Neural cell (in vitro differentiated cells): ENCODE measurements at regions not wholly inside any gene's neighbourhood (a gene's known extent, or its start where the extent isn't known, plus 50 kb on each side); places are given as distances from the start of the nearest gene placed in this dataset.

Experiments
- H2AFZ ChIP-seq: fragments of 200-600, 300-800 bp; sonication (generic), shearing (Covaris generic); 2 replicates; pipeline ENCODE4 v1.6.0; 2014; ENCODE audit warnings: low read depth, mild to moderate bottlenecking, antibody characterized with exemption, low read length, moderate library complexity
- H3F3A ChIP-seq: fragments of 200-600 bp; shearing (Covaris generic); 2 replicates; pipeline ENCODE4 v1.6.1; 2016; ENCODE audit warnings: mild to moderate bottlenecking, moderate library complexity, mixed read lengths, antibody characterized with exemption, low read length; ENCODE audit not compliant: insufficient read depth, poor library complexity, severe bottlenecking
- H3K27ac ChIP-seq: fragments of 200-600, 300-800 bp; sonication (generic), shearing (Covaris generic); 2 replicates; pipeline ENCODE4 v1.5.1; 2014; ENCODE audit warnings: mild to moderate bottlenecking, low read length, moderate library complexity
- H3K27me3 ChIP-seq: fragments of 300-800, 200-600 bp; sonication (generic), shearing (Covaris generic); 2 replicates; pipeline ENCODE4 v1.6.0; 2014; ENCODE audit warnings: mild to moderate bottlenecking, low read depth, low read length, moderate library complexity; ENCODE audit not compliant: insufficient read depth
- H3K36me3 ChIP-seq: fragments of 300-800, 200-600 bp; sonication (generic), shearing (Covaris generic); 2 replicates; pipeline ENCODE4 v1.5.1; 2014; ENCODE audit warnings: mild to moderate bottlenecking, antibody characterized with exemption, low read length, moderate library complexity; ENCODE audit not compliant: insufficient read depth
- H3K4me2 ChIP-seq: fragments of 300-800, 200-600 bp; sonication (generic), shearing (Covaris generic); 2 replicates; pipeline ENCODE4 v1.6.0; 2014; ENCODE audit warnings: mild to moderate bottlenecking, low read length
- H3K4me3 ChIP-seq: fragments of 300-800, 200-600 bp; sonication (generic), shearing (Covaris generic); 2 replicates; pipeline ENCODE4 v1.5.1; 2014; ENCODE audit warnings: mild to moderate bottlenecking, low read length, moderate library complexity
- H3K79me2 ChIP-seq: fragments of 200-600 bp; shearing (Covaris generic); replicated peaks from 2 replicates; pipeline ENCODE4 v1.6.0; 2014; ENCODE audit warnings: mild to moderate bottlenecking, low read length, moderate library complexity; ENCODE audit not compliant: insufficient read depth
- H3K9ac ChIP-seq: fragments of 300-800, 200-600 bp; sonication (generic), shearing (Covaris generic); 2 replicates; pipeline ENCODE4 v1.6.1; 2016; ENCODE audit warnings: mild to moderate bottlenecking, low read length, mixed read lengths
- H3K9me2 ChIP-seq: fragments of 200-600 bp; shearing (Covaris generic); 2 replicates; pipeline ENCODE4 v1.6.1; 2016; ENCODE audit warnings: mild to moderate bottlenecking, low read length, mixed read lengths; ENCODE audit not compliant: insufficient read depth
- H3K9me3 ChIP-seq: fragments of 200-600, 300-800 bp; sonication (generic), shearing (Covaris generic); 2 replicates; pipeline ENCODE4 v1.6.1; 2016; ENCODE audit warnings: mild to moderate bottlenecking, mixed run types, low read length, moderate library complexity, mixed read lengths
- H4K20me1 ChIP-seq: fragments of 200-600 bp; shearing (Covaris generic); 2 replicates; pipeline ENCODE4 v1.6.1; 2016; ENCODE audit warnings: mild to moderate bottlenecking, mixed run types; ENCODE audit not compliant: insufficient read depth
- CTCF ChIP-seq: fragments of 450-650 bp; IDR thresholded peaks from 2 replicates; pipeline ENCODE4 v1.5.1; 2014; ENCODE audit warnings: antibody characterized with exemption, mild to moderate bottlenecking, moderate library complexity; ENCODE audit not compliant: poor library complexity, severe bottlenecking
- EP300 ChIP-seq: fragments of 450-650 bp; conservative IDR thresholded peaks from 2 replicates; pipeline ENCODE4 v1.6.1; 2014; ENCODE audit warnings: antibody characterized with exemption, mild to moderate bottlenecking, moderate library complexity; ENCODE audit not compliant: poor library complexity, severe bottlenecking
- EZH2 ChIP-seq: fragments of 200-600, 300-800 bp; shearing (Covaris generic), sonication (generic); IDR thresholded peaks from 2 replicates; pipeline ENCODE4 v1.6.1; 2014; ENCODE audit warnings: antibody characterized with exemption, low read length, borderline replicate concordance, mild to moderate bottlenecking; ENCODE audit not compliant: insufficient read depth, poor library complexity, severe bottlenecking
- MXI1 ChIP-seq: fragments of 450-650 bp; conservative IDR thresholded peaks from 2 replicates; pipeline ENCODE4 v1.6.1; 2014; ENCODE audit warnings: antibody characterized with exemption, mild to moderate bottlenecking; ENCODE audit not compliant: poor library complexity, severe bottlenecking
- POLR2AphosphoS5 ChIP-seq: IDR thresholded peaks from 2 replicates; pipeline ENCODE4 v1.6.1; 2012
- RAD21 ChIP-seq: fragments of 450-650 bp; conservative IDR thresholded peaks from 2 replicates; pipeline ENCODE4 v1.6.1; 2014; ENCODE audit warnings: antibody characterized with exemption, mild to moderate bottlenecking, moderate library complexity
- REST ChIP-seq: IDR thresholded peaks from 2 replicates; pipeline ENCODE4 v1.6.1; 2012; ENCODE audit warnings: borderline replicate concordance
- SMC3 ChIP-seq: fragments of 450-650 bp; conservative IDR thresholded peaks from 2 replicates; pipeline ENCODE4 v1.6.1; 2014; ENCODE audit warnings: antibody characterized with exemption, mild to moderate bottlenecking, moderate library complexity; ENCODE audit not compliant: poor library complexity
- TAF1 ChIP-seq: IDR thresholded peaks from 2 replicates; pipeline ENCODE4 v1.6.1; 2012; ENCODE audit warnings: low read depth

DNA sequence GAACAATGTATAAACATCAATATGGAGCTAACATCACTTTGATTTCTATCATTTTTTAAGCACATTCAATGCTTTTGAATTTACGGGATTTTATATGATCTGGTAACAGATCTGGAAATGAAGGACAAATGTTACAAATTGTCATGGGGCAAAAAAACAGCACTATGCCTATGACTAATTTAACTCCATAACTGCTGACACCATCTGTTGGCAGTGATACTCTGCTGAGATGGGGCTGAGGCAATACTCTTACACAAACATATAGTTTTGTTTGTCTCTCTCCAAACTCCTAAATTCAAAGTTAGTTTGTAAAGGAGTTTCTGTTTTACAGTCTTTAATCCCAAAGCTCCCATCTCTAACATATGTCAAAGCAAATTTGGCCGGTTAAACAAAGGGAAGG lies 132.5 kb upstream of the FER start:
- Histone ChIP-seq H3K4me3 (no peak overlapping the region), H3K9ac (no peak overlapping the region), H3K4me2 (no peak overlapping the region), H3K79me2 (no peaks in the 10 kb centered on the region), H3K36me3 (no peaks in the 10 kb centered on the region), H3K9me3 (no peaks in the 10 kb centered on the region), H4K20me1 (no peaks in the 10 kb centered on the region), H3K9me2 (no peaks in the 10 kb centered on the region), H3K27ac (no peak overlapping the region), H3F3A (no peaks in the 10 kb centered on the region), H3K27me3 (no peaks in the 10 kb centered on the region), H2AFZ (no peak overlapping the region)
- no peak for TF ChIP-seq POLR2AphosphoS5
- no peak for TF ChIP-seq REST
- no peak for TF ChIP-seq TAF1
- no peak for TF ChIP-seq MXI1
- no peak for TF ChIP-seq CTCF
- no peak for TF ChIP-seq EP300
- no peak for TF ChIP-seq EZH2
- no peak for TF ChIP-seq RAD21
- no peak for TF ChIP-seq SMC3

DNA sequence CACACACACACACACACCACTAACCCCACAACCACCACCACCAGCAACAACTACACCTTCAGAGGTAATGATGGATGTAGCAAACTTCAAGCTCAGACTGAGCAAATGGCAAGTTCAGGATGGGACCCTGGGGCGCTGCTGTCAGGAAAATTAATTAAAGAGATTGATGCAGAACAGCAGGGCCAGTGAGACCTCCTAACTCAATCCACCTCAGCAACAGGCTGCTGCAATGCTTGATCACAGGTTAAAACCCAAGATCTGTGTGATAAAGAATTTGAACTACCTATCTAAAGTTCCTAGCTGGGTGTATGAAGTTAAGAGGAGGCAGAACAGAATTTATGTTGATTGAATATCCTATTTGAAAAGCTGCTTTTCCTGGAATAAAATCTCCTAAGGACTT lies 140.3 kb upstream of the FER start:
- no peaks in the 10 kb centered on the region for H3K27me3 ChIP-seq
- no peaks in the 10 kb centered on the region for H3F3A ChIP-seq
- H3K4me3 ChIP-seq: no peak overlapping the region
- H2AFZ ChIP-seq: no peak overlapping the region
- H3K4me2 ChIP-seq: no peak overlapping the region
- no peaks in the 10 kb centered on the region for H3K9me2 ChIP-seq
- TF ChIP-seq RAD21 (no peak), POLR2AphosphoS5 (no peak), EP300 (no peak), MXI1 (no peak), EZH2 (no peak), CTCF (no peak), TAF1 (no peak), SMC3 (no peak), REST (no peak)
- no peaks in the 10 kb centered on the region for H3K9me3 ChIP-seq
- H4K20me1 ChIP-seq: no peaks in the 10 kb centered on the region
- H3K9ac ChIP-seq: no peak overlapping the region
- H3K79me2 ChIP-seq: no peaks in the 10 kb centered on the region
- H3K36me3 ChIP-seq: no peaks in the 10 kb centered on the region
- H3K27ac ChIP-seq: no peak overlapping the region
